GM23248 (cell line): ENCODE measurements at regions not wholly inside any gene's neighbourhood (a gene's known extent, or its start where the extent isn't known, plus 50 kb on each side); places are given as distances from the start of the nearest gene placed in this dataset.

Experiments used
- DNase-seq: peaks from one replicate; pipeline ENCODE4 v3.0.0-alpha.2; 2015
- H2AFZ ChIP-seq: fragments of 200-600 bp; sonication (generic); 2 replicates; pipeline ENCODE4 v1.6.1; 2016; ENCODE audit warnings: antibody characterized with exemption
- H3F3A ChIP-seq: fragments of 200-600 bp; sonication (generic); 2 replicates; pipeline ENCODE4 v1.6.1; 2016; ENCODE audit warnings: mild to moderate bottlenecking, antibody characterized with exemption, mixed run types; ENCODE audit not compliant: insufficient read depth
- H3K27ac ChIP-seq: fragments of 200-600 bp; sonication (generic); 2 replicates; pipeline ENCODE4 v1.5.1; 2016; ENCODE audit warnings: mild to moderate bottlenecking
- H3K27me3 ChIP-seq: fragments of 200-600 bp; sonication (generic); replicated peaks from 2 replicates; pipeline ENCODE4 v1.6.1; 2016; ENCODE audit warnings: mild to moderate bottlenecking; ENCODE audit not compliant: insufficient read depth
- H3K36me3 ChIP-seq: fragments of 200-600 bp; sonication (generic); 2 replicates; pipeline ENCODE4 v1.6.1; 2016; ENCODE audit warnings: low read depth, mild to moderate bottlenecking
- H3K4me1 ChIP-seq: fragments of 200-600 bp; sonication (generic); 2 replicates; pipeline ENCODE4 v1.6.1; 2016; ENCODE audit warnings: mild to moderate bottlenecking; ENCODE audit not compliant: insufficient read depth
- H3K4me2 ChIP-seq: fragments of 200-600 bp; sonication (generic); one replicate; pipeline ENCODE4 v1.6.1; 2016; ENCODE audit warnings: mild to moderate bottlenecking; ENCODE audit not compliant: unreplicated experiment
- H3K4me3 ChIP-seq: fragments of 200-600 bp; sonication (generic); 2 replicates; pipeline ENCODE4 v1.5.1; 2016; ENCODE audit warnings: mild to moderate bottlenecking
- H3K79me2 ChIP-seq: fragments of 200-600 bp; sonication (generic); 2 replicates; pipeline ENCODE4 v1.6.1; 2016; ENCODE audit warnings: mild to moderate bottlenecking; ENCODE audit not compliant: insufficient read depth
- H3K9ac ChIP-seq: fragments of 200-600 bp; sonication (generic); 2 replicates; pipeline ENCODE4 v1.6.1; 2016; ENCODE audit warnings: mild to moderate bottlenecking
- H3K9me2 ChIP-seq: fragments of 200-600 bp; sonication (generic); 2 replicates; pipeline ENCODE4 v1.6.1; 2016; ENCODE audit warnings: mixed run types, mild to moderate bottlenecking, moderate library complexity; ENCODE audit not compliant: insufficient read depth
- H3K9me3 ChIP-seq: fragments of 200-600 bp; sonication (generic); one replicate; pipeline ENCODE4 v1.6.1; 2017; ENCODE audit warnings: low read depth
- H4K20me1 ChIP-seq: fragments of 200-600 bp; sonication (generic); 2 replicates; pipeline ENCODE4 v1.6.0; 2016; ENCODE audit not compliant: insufficient read depth
- EZH2 ChIP-seq: fragments of 200-600 bp; sonication (generic); IDR thresholded peaks from 2 replicates; pipeline ENCODE4 v1.6.1; 2018; ENCODE audit warnings: antibody characterized with exemption, mild to moderate bottlenecking; ENCODE audit not compliant: insufficient read depth, poor library complexity, severe bottlenecking
- EZH2phosphoT487 ChIP-seq: fragments of 200-600 bp; sonication (generic); IDR thresholded peaks from 2 replicates; pipeline ENCODE4 v1.6.1; 2018; ENCODE audit warnings: antibody characterized with exemption, moderate library complexity, mild to moderate bottlenecking, low read depth; ENCODE audit not compliant: insufficient read depth
- WGBS, 2 experiments: methylation state at CpG; one replicate each; pipeline ENCODE4 v1.1.6; 2015 to 2017; ENCODE audit warnings: low lambda C conversion rate in 2 of 2, low coverage in 1 of 2; ENCODE audit errors: missing lambda C conversion rate in 2 of 2; 5-methylcytosine and 5-hydroxymethylcytosine counted together
- in situ Hi-C: fragments of 300-500 bp; cut with MboI; formaldehyde crosslinking; loops from 2 replicates; pipeline ENCODE4 v1.15.0; 2020

- Histone ChIP-seq H3K27ac (no peak overlapping the region), H3K27me3 (no peaks in the 10 kb centered on the region), H3F3A (no peaks in the 10 kb centered on the region), H3K9me3 (no peaks in the 10 kb centered on the region), H3K36me3 (no peaks in the 10 kb centered on the region), H3K4me1 (no peaks in the 10 kb centered on the region), H3K9ac (no peak overlapping the region), H3K4me3 (no peak overlapping the region), H3K9me2 (no peaks in the 10 kb centered on the region), H2AFZ (no peak overlapping the region), H3K79me2 (no peaks in the 10 kb centered on the region), H3K4me2 (no peak overlapping the region), H4K20me1 (no peaks in the 10 kb centered on the region)
- no peak for DNase-seq
- TF ChIP-seq EZH2 = no peak
- no peak for TF ChIP-seq EZH2phosphoT487
- in situ Hi-C loops = no loop called here
- WGBS, 2 experiments = 46 to 56% methylated on average over 3 of the region's 3 CpGs
Observed at GRCh38 chr1:104592926-104593325, 843.2 kb downstream of the AMY1C start.

- in situ Hi-C loops = no loop called here
- no peak for DNase-seq
- Histone ChIP-seq H3K79me2 (no peaks in the 10 kb centered on the region), H3K27ac (no peak overlapping the region), H3K4me2 (no peak overlapping the region), H3F3A (no peaks in the 10 kb centered on the region), H3K9ac (no peak overlapping the region), H3K9me3 (no peaks in the 10 kb centered on the region), H2AFZ (no peak overlapping the region), H3K27me3 (no peaks in the 10 kb centered on the region), H3K36me3 (no peaks in the 10 kb centered on the region), H3K4me1 (no peaks in the 10 kb centered on the region), H3K4me3 (no peak overlapping the region), H3K9me2 (no peaks in the 10 kb centered on the region), H4K20me1 (no peaks in the 10 kb centered on the region)
- TF ChIP-seq EZH2 = no peak
- 4 to 7% methylated on average over 4 of the region's 4 CpGs for WGBS, 2 experiments
Observed at GRCh38 chr1:104593413-104594187, 843.9 kb downstream of the AMY1C start.

GRCh38 chr1:104617474-104617873 is 867.8 kb downstream of the AMY1C start:
- H3K27ac ChIP-seq = no peak overlapping the region
- H3K4me1 ChIP-seq = no peaks in the 10 kb centered on the region
- no peaks in the 10 kb centered on the region for H3K79me2 ChIP-seq
- no peaks in the 10 kb centered on the region for H3K27me3 ChIP-seq
- no peak for DNase-seq
- H2AFZ ChIP-seq = no peak overlapping the region
- in situ Hi-C loops = no loop called here
- 49 to 50% methylated on average over 5 of the region's 5 CpGs for whole genome bisulfite sequencing, 2 experiments
- H4K20me1 ChIP-seq = no peaks in the 10 kb centered on the region
- no peaks in the 10 kb centered on the region for H3F3A ChIP-seq
- no peak for TF ChIP-seq EZH2phosphoT487
- TF ChIP-seq EZH2 = no peak
- H3K9me3 ChIP-seq = no peaks in the 10 kb centered on the region
- H3K9me2 ChIP-seq = no peaks in the 10 kb centered on the region
- no peak overlapping the region for H3K4me2 ChIP-seq
- no peak overlapping the region for H3K4me3 ChIP-seq
- no peak overlapping the region for H3K9ac ChIP-seq
- no peaks in the 10 kb centered on the region for H3K36me3 ChIP-seq

- Histone ChIP-seq H3K9ac (no peak overlapping the region), H3K9me3 (no peaks in the 10 kb centered on the region), H4K20me1 (no peaks in the 10 kb centered on the region), H3K79me2 (no peaks in the 10 kb centered on the region), H3K27ac (no peak overlapping the region), H3K36me3 (no peaks in the 10 kb centered on the region), H3K4me1 (no peaks in the 10 kb centered on the region), H3K9me2 (no peaks in the 10 kb centered on the region), H3K4me2 (no peak overlapping the region), H2AFZ (no peak overlapping the region), H3K4me3 (no peak overlapping the region), H3K27me3 (no peaks in the 10 kb centered on the region), H3F3A (no peaks in the 10 kb centered on the region)
- 28 to 37% methylated on average over 2 of the region's 2 CpGs for WGBS, 2 experiments
- in situ Hi-C loops = no loop called here
- TF ChIP-seq EZH2phosphoT487 = no peak
- TF ChIP-seq EZH2 = no peak
- no peak for DNase-seq
Observed at GRCh38 chr1:104621221-104621620, 871.5 kb downstream of the AMY1C start.
